ENCODE measurements at regions not wholly inside any gene's neighbourhood (a gene's known extent, or its start where the extent isn't known, plus 50 kb on each side); places are given as distances from the start of the nearest gene placed in this dataset.

DNA sequence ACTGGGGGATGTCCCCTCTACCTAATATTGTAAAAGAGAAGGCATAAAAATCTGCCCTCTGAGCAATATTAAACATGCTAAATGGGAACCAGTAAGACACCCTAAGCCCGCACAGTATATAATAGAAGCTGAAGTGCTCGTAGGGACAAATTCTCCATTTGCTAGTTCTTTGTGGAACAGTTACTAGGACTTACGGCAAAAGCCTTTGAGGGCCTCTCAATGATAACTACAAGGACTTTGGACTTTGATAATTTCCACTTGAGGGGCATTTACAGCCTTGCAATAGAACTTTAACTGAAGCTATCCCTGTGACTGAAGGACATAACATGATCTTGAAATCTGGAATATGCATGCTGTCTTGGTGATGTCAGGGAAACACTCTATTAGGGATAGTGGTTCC is 111.5 kb upstream of the IFNG-AS1 start:
- no peak overlapping the region for H3K9ac ChIP-seq
- TF ChIP-seq Cebpa-rat (IDR thresholded peaks at IDR 0.05): no peak
- no peaks in the 10 kb centered on the region; a peak in 1 of 22 replicates for H3K9me3 ChIP-seq (replicated peaks in 1 of 11)
- H3K4me1 ChIP-seq: no peaks in the 10 kb centered on the region
- no peaks in the 10 kb centered on the region for H3K36me3 ChIP-seq
- H3K4me3 ChIP-seq: no peak overlapping the region
- H3K27ac ChIP-seq: no peak overlapping the region
- no peaks in the 10 kb centered on the region for H3K27me3 ChIP-seq
- H4K20me1 ChIP-seq: no peaks in the 10 kb centered on the region
- no peak overlapping the region for H3K4me2 ChIP-seq

GRCh38 chr12:67879937-67880336 is 109.3 kb upstream of the IFNG-AS1 start:
- Histone ChIP-seq H3K27me3 (no peaks in the 10 kb centered on the region), H3K9me3 (replicated peaks in 1 of 11) (no peaks in the 10 kb centered on the region; a peak in 1 of 22 replicates), H3K4me2 (no peak overlapping the region), H3K27ac (no peak overlapping the region), H4K20me1 (no peaks in the 10 kb centered on the region), H3K4me1 (no peaks in the 10 kb centered on the region), H3K36me3 (no peaks in the 10 kb centered on the region), H3K4me3 (no peak overlapping the region), H3K9ac (no peak overlapping the region)
- no peak for TF ChIP-seq Cebpa-rat (IDR thresholded peaks at IDR 0.05)

DNA sequence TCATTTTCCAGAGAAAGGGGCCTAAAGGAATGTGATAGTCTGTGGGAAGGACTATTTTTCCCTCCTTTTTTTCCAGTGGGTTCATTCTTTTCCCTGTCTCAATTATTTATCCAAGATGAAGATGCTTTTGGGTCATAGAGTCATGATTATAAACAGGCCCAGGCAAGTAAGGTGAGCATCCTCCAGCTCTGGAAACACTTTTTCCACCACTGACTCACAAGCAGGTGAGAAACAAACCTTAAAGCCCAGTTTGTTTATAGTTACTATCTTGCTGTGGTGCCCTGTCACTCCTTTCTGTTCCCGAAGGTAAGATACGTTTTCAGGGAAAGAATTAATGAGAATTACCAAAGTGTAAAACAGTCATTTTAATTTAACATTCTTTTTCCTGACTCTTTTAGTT is 107.7 kb upstream of the IFNG-AS1 start:
- H3K4me3 ChIP-seq: no peak overlapping the region
- H3K9me3 ChIP-seq (replicated peaks in 1 of 11): no peaks in the 10 kb centered on the region
- H3K4me1 ChIP-seq: no peaks in the 10 kb centered on the region
- no peak for TF ChIP-seq Cebpa-rat (IDR thresholded peaks at IDR 0.05)
- no peaks in the 10 kb centered on the region for H3K27me3 ChIP-seq
- no peak overlapping the region for H3K4me2 ChIP-seq
- no peaks in the 10 kb centered on the region for H3K36me3 ChIP-seq
- H4K20me1 ChIP-seq: no peaks in the 10 kb centered on the region
- H3K27ac ChIP-seq: no peak overlapping the region
- no peak overlapping the region for H3K9ac ChIP-seq

GRCh38 chr12:67884596-67884995 is 104.7 kb upstream of the IFNG-AS1 start:
- no peaks in the 10 kb centered on the region for H3K9me3 ChIP-seq (replicated peaks in 1 of 11)
- H3K9ac ChIP-seq: no peak overlapping the region
- H3K4me2 ChIP-seq: no peak overlapping the region
- no peak overlapping the region for H3K27ac ChIP-seq
- no peak for TF ChIP-seq Cebpa-rat (IDR thresholded peaks at IDR 0.05)
- H3K4me1 ChIP-seq: no peaks in the 10 kb centered on the region
- no peaks in the 10 kb centered on the region for H3K36me3 ChIP-seq
- no peak overlapping the region for H3K4me3 ChIP-seq
- H3K27me3 ChIP-seq: no peaks in the 10 kb centered on the region
- H4K20me1 ChIP-seq: no peaks in the 10 kb centered on the region

GRCh38 chr12:67885375-67886169 is 103.7 kb upstream of the IFNG-AS1 start:
- Histone ChIP-seq H3K27me3 (no peaks in the 10 kb centered on the region), H3K27ac (no peak overlapping the region), H3K4me2 (no peak overlapping the region), H3K9me3 (replicated peaks in 1 of 11) (no peaks in the 10 kb centered on the region), H3K4me1 (no peaks in the 10 kb centered on the region), H4K20me1 (no peaks in the 10 kb centered on the region), H3K9ac (no peak overlapping the region), H3K36me3 (no peaks in the 10 kb centered on the region), H3K4me3 (no peak overlapping the region)
- TF ChIP-seq Cebpa-rat (IDR thresholded peaks at IDR 0.05): no peak

- H3K4me2 ChIP-seq: no peak overlapping the region
- H3K9ac ChIP-seq: no peak overlapping the region
- H3K36me3 ChIP-seq: no peaks in the 10 kb centered on the region
- H3K27ac ChIP-seq: no peak overlapping the region
- H4K20me1 ChIP-seq: no peaks in the 10 kb centered on the region
- H3K27me3 ChIP-seq: no peaks in the 10 kb centered on the region
- no peak for TF ChIP-seq Cebpa-rat (IDR thresholded peaks at IDR 0.05)
- peaks cover 0 to 10% (median 5%) of the 10 kb centered on the region in 10 experiments; a peak in 10 of 20 replicates for H3K4me1 ChIP-seq
- no peaks in the 10 kb centered on the region for H3K9me3 ChIP-seq (replicated peaks in 1 of 11)
- H3K4me3 ChIP-seq: no peak overlapping the region
Observed at GRCh38 chr12:67887065-67887464, 102.2 kb upstream of the IFNG-AS1 start.

GRCh38 chr12:67889931-67890330 is 99.3 kb upstream of the IFNG-AS1 start:
- H3K4me2 ChIP-seq: no peak overlapping the region
- no peaks in the 10 kb centered on the region for H4K20me1 ChIP-seq
- H3K36me3 ChIP-seq: no peaks in the 10 kb centered on the region
- no peak overlapping the region for H3K4me3 ChIP-seq
- no peak overlapping the region for H3K27ac ChIP-seq
- peaks cover 0 to 14% (median 6%) of the 10 kb centered on the region in 10 experiments; a peak in 10 of 20 replicates for H3K4me1 ChIP-seq
- no peaks in the 10 kb centered on the region for H3K27me3 ChIP-seq
- no peaks in the 10 kb centered on the region for H3K9me3 ChIP-seq (replicated peaks in 1 of 11)
- TF ChIP-seq Cebpa-rat (IDR thresholded peaks at IDR 0.05): no peak
- H3K9ac ChIP-seq: no peak overlapping the region

DNA sequence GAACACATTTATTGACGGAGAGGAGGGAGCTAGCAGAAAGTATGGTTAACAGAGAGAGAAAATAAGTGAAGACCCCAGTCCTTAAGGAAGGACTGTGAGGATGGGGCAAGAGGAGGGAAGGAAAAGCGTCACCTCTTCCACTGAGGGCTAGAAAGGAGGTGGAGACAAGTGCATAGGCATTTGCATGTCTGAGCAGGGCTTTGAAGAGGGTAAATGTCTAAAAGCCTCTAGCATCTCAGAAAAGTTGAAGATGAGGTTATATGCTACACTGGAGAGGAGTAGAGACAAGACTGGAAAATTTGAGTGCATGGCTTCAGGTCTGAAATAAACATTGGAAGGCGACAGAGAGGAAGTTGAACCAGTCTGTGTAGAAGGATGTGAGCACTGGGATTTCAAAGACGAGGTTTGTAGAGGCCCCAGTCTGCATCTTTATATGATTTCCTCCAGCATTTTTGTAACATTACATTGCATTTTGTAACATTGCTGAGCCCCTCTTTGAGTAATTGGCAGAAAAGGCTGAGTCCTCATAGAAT is 98.5 kb upstream of the IFNG-AS1 start:
- Histone ChIP-seq H3K36me3 (no peaks in the 10 kb centered on the region), H3K4me3 (no peak overlapping the region), H3K27ac (no peak overlapping the region), H3K4me1 (peaks cover 0 to 14% (median 6%) of the 10 kb centered on the region in 10 experiments; a peak in 10 of 20 replicates), H3K27me3 (no peaks in the 10 kb centered on the region), H3K9me3 (replicated peaks in 1 of 11) (no peaks in the 10 kb centered on the region), H3K9ac (no peak overlapping the region), H4K20me1 (no peaks in the 10 kb centered on the region), H3K4me2 (no peak overlapping the region)
- TF ChIP-seq Cebpa-rat (IDR thresholded peaks at IDR 0.05): no peak

DNA sequence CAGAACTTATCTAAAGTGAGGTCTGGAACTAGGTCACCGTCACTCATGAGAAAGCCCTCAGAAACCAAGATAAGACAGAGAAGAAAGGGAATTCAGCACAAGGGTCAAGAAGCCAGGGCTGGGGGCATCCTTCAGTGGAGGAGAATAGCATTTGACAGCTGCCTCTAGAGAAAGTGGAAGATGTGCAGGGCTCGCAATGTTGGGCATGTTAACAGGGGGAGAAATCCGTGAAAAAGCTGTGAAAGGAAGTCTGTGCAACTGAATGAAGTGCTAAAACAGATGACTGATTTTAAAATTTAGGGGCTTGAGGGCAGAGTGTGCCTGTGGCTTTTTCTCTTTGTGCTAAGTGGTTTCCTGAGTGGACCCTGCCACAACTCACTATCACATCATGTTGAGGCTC is 97.7 kb upstream of the IFNG-AS1 start:
- no peak overlapping the region for H3K27ac ChIP-seq
- no peaks in the 10 kb centered on the region for H4K20me1 ChIP-seq
- no peak overlapping the region for H3K9ac ChIP-seq
- no peaks in the 10 kb centered on the region for H3K9me3 ChIP-seq (replicated peaks in 1 of 11)
- H3K4me3 ChIP-seq: no peak overlapping the region
- TF ChIP-seq Cebpa-rat (IDR thresholded peaks at IDR 0.05): no peak
- peaks cover 0 to 14% (median 6%) of the 10 kb centered on the region in 10 experiments; a peak in 10 of 20 replicates for H3K4me1 ChIP-seq
- no peaks in the 10 kb centered on the region for H3K27me3 ChIP-seq
- peak overlapping the region in 8 of 11 experiments; percentile 3 to 33 (median 10); a peak in 5 of 22 replicates for H3K4me2 ChIP-seq
- no peaks in the 10 kb centered on the region for H3K36me3 ChIP-seq
